ENCODE measurements at regions not wholly inside any gene's neighbourhood (a gene's known extent, or its start where the extent isn't known, plus 50 kb on each side); places are given as distances from the start of the nearest gene placed in this dataset.

GRCh38 chr14:76639606-76640229 is 121.5 kb upstream of the VASH1 start:
- Histone ChIP-seq H3K27me3 (no peaks in the 10 kb centered on the region), H3K36me3 (no peaks in the 10 kb centered on the region), H3K4me2 (no peak overlapping the region), H3K9me3 (replicated peaks in 1 of 11) (peaks cover 0 to 6% (median 0%) of the 10 kb centered on the region in 11 experiments; a peak in 5 of 22 replicates), H4K20me1 (no peaks in the 10 kb centered on the region), H3K4me3 (no peak overlapping the region), H3K4me1 (no peaks in the 10 kb centered on the region), H3K27ac (no peak overlapping the region), H3K9ac (no peak overlapping the region)
- TF ChIP-seq Cebpa-rat (IDR thresholded peaks at IDR 0.05), result no peak

DNA sequence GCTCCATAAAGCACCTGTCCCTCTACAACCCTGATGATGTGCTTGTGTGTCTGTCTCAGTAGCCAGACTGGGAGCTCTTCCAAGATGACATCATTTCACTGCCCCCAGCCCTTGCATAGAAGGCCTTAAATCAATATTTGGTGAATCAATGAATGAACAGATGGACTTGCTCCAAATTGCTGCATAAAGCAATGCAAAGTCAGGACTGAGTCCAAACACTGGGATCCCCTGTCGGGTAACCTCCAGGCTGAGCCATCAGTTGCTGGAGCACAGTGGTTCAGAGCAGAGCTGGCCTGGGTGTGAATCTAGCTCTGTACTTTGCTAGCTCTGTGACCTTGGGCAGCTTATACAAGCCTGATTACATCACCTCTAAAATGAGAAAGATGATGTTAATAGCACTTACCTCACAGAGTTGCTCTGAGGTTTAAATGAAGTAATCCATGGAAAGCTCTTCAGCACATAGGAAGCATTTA is 120.3 kb upstream of the VASH1 start:
- H3K4me3 ChIP-seq, result no peak overlapping the region
- H3K27ac ChIP-seq, result no peak overlapping the region
- peaks cover 0 to 6% (median 0%) of the 10 kb centered on the region in 11 experiments; a peak in 5 of 22 replicates for H3K9me3 ChIP-seq (replicated peaks in 1 of 11)
- H3K4me2 ChIP-seq, result no peak overlapping the region
- H3K27me3 ChIP-seq, result no peaks in the 10 kb centered on the region
- H3K36me3 ChIP-seq, result no peaks in the 10 kb centered on the region
- TF ChIP-seq Cebpa-rat (IDR thresholded peaks at IDR 0.05), result no peak
- H3K4me1 ChIP-seq, result no peaks in the 10 kb centered on the region
- H3K9ac ChIP-seq, result no peak overlapping the region
- H4K20me1 ChIP-seq, result no peaks in the 10 kb centered on the region

DNA sequence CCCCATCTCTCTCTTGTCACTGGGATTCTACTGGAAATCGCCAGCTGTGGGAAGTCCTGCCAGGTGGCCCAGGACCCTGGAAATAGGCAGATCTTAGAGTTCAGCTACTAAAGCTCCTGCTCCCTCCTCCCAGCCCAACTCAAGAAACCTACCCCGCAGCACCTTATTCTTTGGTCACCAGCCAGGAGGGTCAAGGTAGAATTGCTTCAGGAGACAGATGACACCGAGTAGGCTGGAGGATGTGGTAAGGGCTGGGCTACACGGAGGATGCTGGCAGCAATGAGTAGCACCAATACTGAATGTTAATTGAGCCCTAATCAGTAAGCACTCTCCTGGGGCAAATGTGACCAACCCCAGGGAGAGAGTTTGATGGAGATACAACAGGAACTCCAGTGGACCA is 119.7 kb upstream of the VASH1 start:
- no peaks in the 10 kb centered on the region for H3K27me3 ChIP-seq
- H3K4me3 ChIP-seq, result no peak overlapping the region
- TF ChIP-seq Cebpa-rat (IDR thresholded peaks at IDR 0.05), result no peak

GRCh38 chr14:76643887-76644286 is 117.4 kb upstream of the VASH1 start:
- no peak overlapping the region for H3K4me2 ChIP-seq
- no peaks in the 10 kb centered on the region for H3K4me1 ChIP-seq
- no peaks in the 10 kb centered on the region for H3K9me3 ChIP-seq (replicated peaks in 1 of 11)
- no peak overlapping the region for H3K27ac ChIP-seq
- H3K4me3 ChIP-seq, result no peak overlapping the region
- H4K20me1 ChIP-seq, result no peaks in the 10 kb centered on the region
- H3K9ac ChIP-seq, result no peak overlapping the region
- no peak for TF ChIP-seq Cebpa-rat (IDR thresholded peaks at IDR 0.05)
- H3K27me3 ChIP-seq, result no peaks in the 10 kb centered on the region
- no peaks in the 10 kb centered on the region for H3K36me3 ChIP-seq

More for the DNA sequence above, 119.7 kb upstream of the VASH1 start:
- Histone ChIP-seq H3K4me1 (no peaks in the 10 kb centered on the region), H3K9me3 (replicated peaks in 1 of 11) (peaks cover 0 to 3% (median 0%) of the 10 kb centered on the region in 11 experiments; a peak in 5 of 22 replicates), H3K27ac (no peak overlapping the region), H3K36me3 (no peaks in the 10 kb centered on the region), H4K20me1 (no peaks in the 10 kb centered on the region), H3K4me2 (no peak overlapping the region), H3K9ac (no peak overlapping the region)

- no peaks in the 10 kb centered on the region for H3K27me3 ChIP-seq
- no peaks in the 10 kb centered on the region for H3K36me3 ChIP-seq
- no peaks in the 10 kb centered on the region for H3K9me3 ChIP-seq (replicated peaks in 1 of 11)
- no peak for TF ChIP-seq Cebpa-rat (IDR thresholded peaks at IDR 0.05)
- H3K4me3 ChIP-seq, result no peak overlapping the region
- no peaks in the 10 kb centered on the region for H4K20me1 ChIP-seq
- no peak overlapping the region for H3K9ac ChIP-seq
- no peak overlapping the region for H3K4me2 ChIP-seq
- no peaks in the 10 kb centered on the region for H3K4me1 ChIP-seq
- H3K27ac ChIP-seq, result no peak overlapping the region
These were observed 116.3 kb upstream of the VASH1 start for GRCh38 chr14:76644855-76645518.

- TF ChIP-seq Cebpa-rat (IDR thresholded peaks at IDR 0.05), result no peak
- H3K4me1 ChIP-seq, result no peaks in the 10 kb centered on the region
- H4K20me1 ChIP-seq, result no peaks in the 10 kb centered on the region
- H3K9ac ChIP-seq, result no peak overlapping the region
- no peak overlapping the region for H3K4me3 ChIP-seq
- H3K36me3 ChIP-seq, result no peaks in the 10 kb centered on the region
- no peak overlapping the region for H3K4me2 ChIP-seq
- no peaks in the 10 kb centered on the region for H3K9me3 ChIP-seq (replicated peaks in 1 of 11)
- H3K27me3 ChIP-seq, result no peaks in the 10 kb centered on the region
- H3K27ac ChIP-seq, result no peak overlapping the region
These were observed 113.5 kb upstream of the VASH1 start for GRCh38 chr14:76647697-76648298.

GRCh38 chr14:76651410-76652055 is 109.7 kb upstream of the VASH1 start:
- no peak for TF ChIP-seq Cebpa-rat (IDR thresholded peaks at IDR 0.05)
- no peak overlapping the region for H3K9ac ChIP-seq
- no peaks in the 10 kb centered on the region for H4K20me1 ChIP-seq
- H3K9me3 ChIP-seq (replicated peaks in 1 of 11), result no peaks in the 10 kb centered on the region
- H3K4me3 ChIP-seq, result no peak overlapping the region
- H3K27me3 ChIP-seq, result no peaks in the 10 kb centered on the region
- no peaks in the 10 kb centered on the region for H3K4me1 ChIP-seq
- H3K4me2 ChIP-seq, result no peak overlapping the region
- no peak overlapping the region for H3K27ac ChIP-seq
- H3K36me3 ChIP-seq, result no peaks in the 10 kb centered on the region

GRCh38 chr14:76653875-76654572 is 107.2 kb upstream of the VASH1 start:
- no peak overlapping the region for H3K4me3 ChIP-seq
- no peaks in the 10 kb centered on the region for H3K4me1 ChIP-seq
- no peaks in the 10 kb centered on the region for H3K27me3 ChIP-seq
- H3K27ac ChIP-seq, result no peak overlapping the region
- no peaks in the 10 kb centered on the region for H3K36me3 ChIP-seq
- H3K9me3 ChIP-seq (replicated peaks in 1 of 11), result peaks cover 15 to 24% (median 16%) of the 10 kb centered on the region in 11 experiments
- no peak overlapping the region for H3K4me2 ChIP-seq
- no peaks in the 10 kb centered on the region for H4K20me1 ChIP-seq
- TF ChIP-seq Cebpa-rat (IDR thresholded peaks at IDR 0.05), result no peak
- no peak overlapping the region for H3K9ac ChIP-seq

DNA sequence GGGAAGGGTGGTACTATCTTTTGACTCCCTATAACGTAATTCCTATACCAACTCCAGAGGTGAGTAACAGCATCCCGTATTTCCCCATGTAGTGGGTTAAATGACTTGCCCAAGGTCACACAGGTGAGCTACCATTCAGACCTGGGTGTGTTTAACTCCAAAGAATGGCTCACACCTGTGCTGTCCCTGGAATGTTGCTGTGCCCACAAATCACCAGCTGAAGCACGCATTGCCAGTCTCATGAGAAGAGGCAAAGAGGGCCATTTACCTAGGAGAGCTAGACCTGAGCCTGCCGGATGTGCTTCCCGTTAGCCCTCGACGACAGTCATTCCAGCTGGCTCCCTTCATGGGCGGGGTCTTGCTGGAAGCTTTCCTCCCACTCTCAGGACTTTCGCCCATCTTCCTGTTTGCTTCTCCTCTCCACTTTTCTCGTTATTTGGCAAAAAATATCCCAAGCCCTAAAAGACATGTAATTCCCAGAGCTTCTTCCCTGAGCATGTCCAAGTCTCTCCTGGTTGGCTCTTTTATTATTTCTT is 106.6 kb upstream of the VASH1 start:
- Histone ChIP-seq H3K9me3 (replicated peaks in 1 of 11) (peaks cover 17 to 31% (median 18%) of the 10 kb centered on the region in 11 experiments), H3K4me1 (no peaks in the 10 kb centered on the region), H3K9ac (no peak overlapping the region), H3K36me3 (no peaks in the 10 kb centered on the region), H3K4me2 (no peak overlapping the region), H3K4me3 (no peak overlapping the region), H3K27me3 (no peaks in the 10 kb centered on the region), H3K27ac (no peak overlapping the region), H4K20me1 (no peaks in the 10 kb centered on the region)
- no peak for TF ChIP-seq Cebpa-rat (IDR thresholded peaks at IDR 0.05)

All from BLaER1 treated with 17β-estradiol and CSF1 and Interleukin-3, amounts not matched to agents 10 nM and 100 nM (cell line).